ENCODE measurements at regions not wholly inside any gene's neighbourhood (a gene's known extent, or its start where the extent isn't known, plus 50 kb on each side); places are given as distances from the start of the nearest gene placed in this dataset.

DNA sequence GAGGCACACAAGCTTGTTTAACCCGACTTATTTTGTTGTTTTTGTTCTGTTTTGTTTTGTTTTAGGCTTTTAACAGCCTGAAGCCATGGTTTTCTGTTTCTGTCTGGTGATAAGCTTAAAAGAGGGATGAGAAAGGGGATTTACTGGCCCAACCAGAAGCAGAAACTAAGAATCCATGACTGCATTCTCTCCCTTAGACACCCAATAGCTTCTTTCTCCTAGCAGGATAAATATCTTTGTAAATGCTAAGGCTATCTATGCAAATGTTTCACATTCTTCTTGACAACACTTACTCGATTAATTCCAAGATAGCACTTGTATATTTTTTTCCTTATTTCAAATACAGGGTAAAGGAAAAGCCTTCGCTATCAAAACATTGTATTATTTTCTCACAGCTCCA, 53.7 kb upstream of the SMAD1 start:
- DNase-seq, result no peak
- intact Hi-C loops (cut with DNase I; ENCODE audit: low total_unique reads), result no loop called here
- Histone ChIP-seq H3K9me3 (no peaks in the 10 kb centered on the region), H3K27me3 (no peaks in the 10 kb centered on the region), H3K27ac (no peak overlapping the region), H3K4me3 (no peak overlapping the region), H3K4me1 (no peaks in the 10 kb centered on the region), H3K36me3 (no peaks in the 10 kb centered on the region)
- TF ChIP-seq POLR2A (IDR thresholded peaks at IDR 0.05), result no peak
- TF ChIP-seq, protein P1, sequence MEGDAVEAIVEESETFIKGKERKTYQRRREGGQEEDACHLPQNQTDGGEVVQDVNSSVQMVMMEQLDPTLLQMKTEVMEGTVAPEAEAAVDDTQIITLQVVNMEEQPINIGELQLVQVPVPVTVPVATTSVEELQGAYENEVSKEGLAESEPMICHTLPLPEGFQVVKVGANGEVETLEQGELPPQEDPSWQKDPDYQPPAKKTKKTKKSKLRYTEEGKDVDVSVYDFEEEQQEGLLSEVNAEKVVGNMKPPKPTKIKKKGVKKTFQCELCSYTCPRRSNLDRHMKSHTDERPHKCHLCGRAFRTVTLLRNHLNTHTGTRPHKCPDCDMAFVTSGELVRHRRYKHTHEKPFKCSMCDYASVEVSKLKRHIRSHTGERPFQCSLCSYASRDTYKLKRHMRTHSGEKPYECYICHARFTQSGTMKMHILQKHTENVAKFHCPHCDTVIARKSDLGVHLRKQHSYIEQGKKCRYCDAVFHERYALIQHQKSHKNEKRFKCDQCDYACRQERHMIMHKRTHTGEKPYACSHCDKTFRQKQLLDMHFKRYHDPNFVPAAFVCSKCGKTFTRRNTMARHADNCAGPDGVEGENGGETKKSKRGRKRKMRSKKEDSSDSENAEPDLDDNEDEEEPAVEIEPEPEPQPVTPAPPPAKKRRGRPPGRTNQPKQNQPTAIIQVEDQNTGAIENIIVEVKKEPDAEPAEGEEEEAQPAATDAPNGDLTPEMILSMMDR (IDR thresholded peaks at IDR 0.05), result no peak

DNA sequence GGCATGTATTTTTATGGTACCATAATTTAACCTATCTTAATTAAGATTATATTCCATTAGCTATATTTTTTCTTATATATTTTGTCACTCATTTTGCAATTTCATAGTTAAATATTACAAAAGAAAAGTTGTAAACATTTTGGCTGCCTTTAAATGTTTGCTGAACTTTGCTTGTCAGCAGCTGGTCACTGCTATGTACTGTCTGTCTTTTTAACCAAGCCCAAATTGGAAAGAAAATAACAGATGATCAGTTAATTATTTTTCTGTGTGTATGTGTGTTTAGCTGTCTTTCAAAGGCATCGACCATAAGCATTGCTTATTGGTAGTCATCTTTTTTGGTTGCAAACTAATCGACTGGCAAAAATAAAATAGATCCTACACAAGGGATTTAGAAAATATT, 54.4 kb upstream of the SMAD1 start:
- Histone ChIP-seq H3K4me3 (no peak overlapping the region), H3K4me1 (no peaks in the 10 kb centered on the region), H3K27me3 (no peaks in the 10 kb centered on the region), H3K9me3 (no peaks in the 10 kb centered on the region), H3K36me3 (no peaks in the 10 kb centered on the region), H3K27ac (no peak overlapping the region)
- DNase-seq, result no peak
- intact Hi-C loops (cut with DNase I; ENCODE audit: low total_unique reads), result no loop called here
- TF ChIP-seq, protein P1 (IDR thresholded peaks at IDR 0.05), result no peak
- TF ChIP-seq POLR2A (IDR thresholded peaks at IDR 0.05), result no peak

DNA sequence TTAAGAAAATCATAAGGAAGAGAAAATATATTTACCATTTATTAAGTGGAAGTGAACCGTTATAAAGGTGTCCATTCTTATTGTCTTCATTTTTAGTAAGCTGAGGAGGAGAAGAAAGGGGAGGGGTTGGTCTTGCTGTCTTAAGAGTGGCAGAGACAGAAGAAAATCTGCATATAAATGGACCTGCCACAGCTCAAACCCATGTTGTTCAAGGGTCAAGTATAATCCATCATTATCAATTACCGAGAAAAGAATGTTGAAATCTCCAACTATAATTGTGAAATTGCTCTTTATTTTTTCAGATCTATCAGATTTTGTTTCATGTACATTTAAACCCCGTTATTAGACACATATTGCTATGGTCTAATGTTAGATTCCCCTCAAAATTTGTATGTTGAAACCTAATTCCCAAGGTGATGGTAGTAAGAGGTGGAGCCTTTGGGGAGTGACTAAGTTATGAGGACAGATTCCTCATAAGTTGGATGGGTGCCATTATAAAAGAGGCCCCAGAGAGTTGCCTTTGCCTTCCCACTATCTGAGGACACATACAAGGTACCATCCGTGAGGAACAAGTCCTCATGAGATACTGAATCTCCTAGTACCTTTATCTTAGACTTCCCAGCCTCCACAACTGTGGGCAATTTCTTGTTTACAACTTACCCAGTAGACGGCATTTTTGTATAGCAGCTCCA, 58.5 kb upstream of the SMAD1 start:
- no peaks in the 10 kb centered on the region for H3K9me3 ChIP-seq
- TF ChIP-seq POLR2A (IDR thresholded peaks at IDR 0.05), result no peak
- TF ChIP-seq, protein P1 (IDR thresholded peaks at IDR 0.05), result no peak
- no peak overlapping the region for H3K4me3 ChIP-seq
- no peak overlapping the region for H3K27ac ChIP-seq
- no peaks in the 10 kb centered on the region for H3K4me1 ChIP-seq
- H3K36me3 ChIP-seq, result no peaks in the 10 kb centered on the region
- H3K27me3 ChIP-seq, result no peaks in the 10 kb centered on the region
- intact Hi-C loops (cut with DNase I; ENCODE audit: low total_unique reads), result no loop called here
- no peak for DNase-seq

DNA sequence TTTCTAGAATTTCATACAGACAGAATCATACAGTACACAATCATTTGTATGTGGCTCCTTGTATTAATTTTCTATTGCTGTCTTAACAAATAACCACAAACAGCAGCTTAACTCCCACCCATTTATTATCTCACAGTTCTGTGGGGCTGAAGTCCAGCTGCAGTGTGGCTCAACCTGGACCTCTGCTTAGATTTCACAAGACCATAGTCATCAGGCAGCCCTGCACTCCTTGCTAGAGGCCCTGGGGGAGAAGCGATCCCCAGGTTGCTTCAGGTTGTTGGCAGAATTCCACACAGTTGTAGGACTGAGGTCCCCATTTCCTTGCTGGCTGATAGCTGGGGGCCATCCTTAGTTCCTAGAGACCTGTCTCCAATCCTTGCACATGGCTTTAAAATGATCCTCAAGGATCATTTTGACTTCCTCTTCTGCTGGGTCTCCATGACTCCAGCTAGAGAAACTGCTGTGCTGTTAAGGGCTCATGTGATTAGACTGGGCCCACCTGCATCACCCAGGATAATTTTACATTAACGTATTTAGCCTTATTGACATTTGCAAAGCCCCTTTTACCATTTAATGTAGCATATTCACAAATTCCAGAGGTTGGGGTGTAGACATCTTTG, 60.9 kb upstream of the SMAD1 start:
- TF ChIP-seq, protein P1 (IDR thresholded peaks at IDR 0.05), result no peak
- TF ChIP-seq POLR2A (IDR thresholded peaks at IDR 0.05), result no peak
- no peak for DNase-seq
- H3K4me1 ChIP-seq, result no peaks in the 10 kb centered on the region
- no peaks in the 10 kb centered on the region for H3K27me3 ChIP-seq
- no peak overlapping the region for H3K4me3 ChIP-seq
- H3K9me3 ChIP-seq, result no peaks in the 10 kb centered on the region
- no peak overlapping the region for H3K27ac ChIP-seq
- H3K36me3 ChIP-seq, result no peaks in the 10 kb centered on the region
- intact Hi-C loops (cut with DNase I; ENCODE audit: low total_unique reads), result no loop called here

DNA sequence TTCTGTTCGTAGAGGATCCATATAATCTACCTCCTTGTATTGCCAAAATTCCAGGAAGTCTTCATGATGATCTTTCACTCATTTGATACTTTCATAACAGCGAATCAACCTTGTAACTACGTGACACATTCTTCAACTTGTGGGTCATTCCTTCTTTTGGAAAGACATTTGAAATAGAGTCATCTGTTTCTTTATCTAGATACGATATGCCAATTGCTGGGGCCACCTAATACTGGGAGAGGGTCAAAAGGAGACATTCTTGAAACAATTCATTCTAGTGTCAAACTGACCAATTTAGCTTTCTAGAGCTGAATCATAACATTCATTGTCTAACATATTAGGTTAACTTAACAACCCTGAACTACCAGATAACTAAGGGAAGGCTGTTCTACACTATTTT, 62.9 kb upstream of the SMAD1 start:
- Histone ChIP-seq H3K9me3 (no peaks in the 10 kb centered on the region), H3K36me3 (no peaks in the 10 kb centered on the region), H3K4me1 (no peaks in the 10 kb centered on the region), H3K4me3 (no peak overlapping the region), H3K27ac (no peak overlapping the region), H3K27me3 (no peaks in the 10 kb centered on the region)
- TF ChIP-seq POLR2A (IDR thresholded peaks at IDR 0.05), result no peak
- TF ChIP-seq, protein P1 (IDR thresholded peaks at IDR 0.05), result no peak
- intact Hi-C loops (cut with DNase I; ENCODE audit: low total_unique reads), result no loop called here
- no peak for DNase-seq
